Caco-2 (cell line): ENCODE measurements at regions not wholly inside any gene's neighbourhood (a gene's known extent, or its start where the extent isn't known, plus 50 kb on each side); places are given as distances from the start of the nearest gene placed in this dataset.

ENCODE experiments used
- BruUV-seq: library from RNA; stranded (reverse); fragments of 400-500 nt; replicated peaks from 2 replicates; lab custom pipeline; 2021; lab: Mats Ljungman, UMichigan
- CTCF ChIA-PET: fragments of 300-600 bp; sonication (Branson Sonifier 250); formaldehyde crosslinking; loops from one replicate; lab custom pipeline; 2022; ENCODE audit warnings: antibody characterized with exemption; lab: Charles Lee
- POLR2A ChIA-PET: fragments of 300-600 bp; sonication (Branson Sonifier 250); formaldehyde crosslinking; loops from one replicate; lab custom pipeline; 2022; ENCODE audit warnings: antibody characterized with exemption; lab: Charles Lee
- DNase-seq, 2 experiments: peaks; one replicate each; pipeline versions ENCODE4 v3.0.0 to v3.0.0-alpha.2; 2020 to 2022
- H3K27me3 ChIP-seq: replicated peaks from 2 replicates; pipeline ENCODE4 v1.6.0; 2011; ENCODE audit warnings: low read length; ENCODE audit not compliant: control insufficient read depth, insufficient read depth
- H3K36me3 ChIP-seq: 2 replicates; pipeline ENCODE4 v1.5.1; 2011; ENCODE audit warnings: low read length; ENCODE audit not compliant: control insufficient read depth, insufficient read depth
- H3K4me1 ChIP-seq: fragments of 250-450 bp; sonication (Bioruptor Pico); 2 replicates; pipeline ENCODE4 v1.5.1; 2020; ENCODE audit warnings: mild to moderate bottlenecking
- H3K4me3 ChIP-seq: 2 replicates; pipeline ENCODE4 v1.5.1; 2011; ENCODE audit warnings: low read depth, mild to moderate bottlenecking, control low read depth, low read length
- H3K9me3 ChIP-seq: fragments of 250-450 bp; sonication (Bioruptor Pico); 2 replicates; pipeline ENCODE4 v1.5.1; 2020; ENCODE audit warnings: mild to moderate bottlenecking, moderate library complexity
- H3K27ac Mint-ChIP-seq: one replicate; pipeline ENCODE4 v1.8.0; 2022; ENCODE audit warnings: mixed read lengths; ENCODE audit not compliant: unreplicated experiment
- H3K27me3 Mint-ChIP-seq: one replicate; pipeline ENCODE4 v1.8.0; 2022; ENCODE audit warnings: mixed read lengths; ENCODE audit not compliant: insufficient read depth, unreplicated experiment
- H3K36me3 Mint-ChIP-seq: one replicate; pipeline ENCODE4 v1.8.0; 2022; ENCODE audit warnings: mild to moderate bottlenecking, mixed read lengths; ENCODE audit not compliant: insufficient read depth, unreplicated experiment
- H3K4me1 Mint-ChIP-seq: one replicate; pipeline ENCODE4 v1.8.0; 2022; ENCODE audit warnings: low read depth, mixed read lengths; ENCODE audit not compliant: unreplicated experiment
- H3K4me3 Mint-ChIP-seq: one replicate; pipeline ENCODE4 v1.8.0; 2022; ENCODE audit warnings: mild to moderate bottlenecking, moderate library complexity, mixed read lengths; ENCODE audit not compliant: unreplicated experiment
- H3K9me3 Mint-ChIP-seq: one replicate; pipeline ENCODE4 v1.8.0; 2022; ENCODE audit warnings: mixed read lengths; ENCODE audit not compliant: unreplicated experiment
- CTCF ChIP-seq, 2 experiments: fragments of 200-600 bp in 1 of 2; IDR thresholded peaks; 1 replicate in 1 of 2; 2 replicates in 1 of 2; pipeline versions ENCODE4 v1.5.1 to v1.8.0; 2011 to 2022; ENCODE audit warnings: antibody characterized with exemption in 1 of 2, control low read depth in 1 of 2, inconsistent platforms in 1 of 2, low read depth in 1 of 2, low read length in 1 of 2, mild to moderate bottlenecking in 1 of 2, moderate library complexity in 1 of 2; ENCODE audit not compliant: insufficient read depth in 1 of 2, severe bottlenecking in 1 of 2, unreplicated experiment in 1 of 2
- intact Hi-C: fragments of 100-400 bp; cut with micrococcal nuclease; formaldehyde crosslinking; loops from one replicate; pipeline ENCODE4 v1.10.0; 2022; ENCODE audit not compliant: unreplicated experiment

- intact Hi-C loops = no loop called here
- Mint-ChIP-seq H3K27me3 (no peaks in the 10 kb centered on the region), H3K9me3 (no peaks in the 10 kb centered on the region), H3K36me3 (no peaks in the 10 kb centered on the region), H3K27ac (no peak overlapping the region), H3K4me3 (no peak overlapping the region), H3K4me1 (no peaks in the 10 kb centered on the region)
- Histone ChIP-seq H3K4me1 (no peaks in the 10 kb centered on the region), H3K36me3 (no peaks in the 10 kb centered on the region), H3K9me3 (no peaks in the 10 kb centered on the region), H3K27me3 (no peaks in the 10 kb centered on the region), H3K4me3 (no peak overlapping the region)
- no TSS peak for BruUV-seq
- DNase-seq = no peak
- CTCF ChIA-PET = no interaction called here
- POLR2A ChIA-PET = no interaction called here
- no peak for TF ChIP-seq CTCF (IDR thresholded peaks at IDR 0.05; ENCODE audit: insufficient read depth in 1 of 2, low read depth in 1 of 2, low read length in 1 of 2, severe bottlenecking in 1 of 2, unreplicated experiment in 1 of 2)
Observed at GRCh38 chr7:46723742-46724141, 802.7 kb upstream of the IGFBP3 start.

GRCh38 chr7:46723003-46723402 is 801.9 kb upstream of the IGFBP3 start:
- no peaks in the 10 kb centered on the region for H3K4me1 ChIP-seq
- H3K27me3 Mint-ChIP-seq = no peaks in the 10 kb centered on the region
- intact Hi-C loops = no loop called here
- no peak overlapping the region for H3K4me3 ChIP-seq
- no TSS peak for BruUV-seq
- no peak for TF ChIP-seq CTCF (IDR thresholded peaks at IDR 0.05; ENCODE audit: insufficient read depth in 1 of 2, low read depth in 1 of 2, low read length in 1 of 2, severe bottlenecking in 1 of 2, unreplicated experiment in 1 of 2)
- ChIA-PET CTCF (no interaction called here), POLR2A (no interaction called here)
- no peaks in the 10 kb centered on the region for H3K9me3 ChIP-seq
- no peaks in the 10 kb centered on the region for H3K4me1 Mint-ChIP-seq
- no peaks in the 10 kb centered on the region for H3K27me3 ChIP-seq
- H3K9me3 Mint-ChIP-seq = no peaks in the 10 kb centered on the region
- H3K36me3 ChIP-seq = no peaks in the 10 kb centered on the region
- H3K4me3 Mint-ChIP-seq = no peak overlapping the region
- no peaks in the 10 kb centered on the region for H3K36me3 Mint-ChIP-seq
- no peak for DNase-seq
- H3K27ac Mint-ChIP-seq = no peak overlapping the region

- no peaks in the 10 kb centered on the region for H3K36me3 Mint-ChIP-seq
- CTCF ChIA-PET = no interaction called here
- no peak for TF ChIP-seq CTCF (IDR thresholded peaks at IDR 0.05; ENCODE audit: insufficient read depth in 1 of 2, low read depth in 1 of 2, low read length in 1 of 2, severe bottlenecking in 1 of 2, unreplicated experiment in 1 of 2)
- H3K27me3 ChIP-seq = no peaks in the 10 kb centered on the region
- H3K36me3 ChIP-seq = no peaks in the 10 kb centered on the region
- POLR2A ChIA-PET = no interaction called here
- no peaks in the 10 kb centered on the region for H3K4me1 Mint-ChIP-seq
- no peak for DNase-seq
- H3K27ac Mint-ChIP-seq = no peak overlapping the region
- H3K4me3 Mint-ChIP-seq = no peak overlapping the region
- H3K27me3 Mint-ChIP-seq = peaks cover 3% of the 10 kb centered on the region
- no TSS peak for BruUV-seq
- no peaks in the 10 kb centered on the region for H3K9me3 ChIP-seq
- H3K4me3 ChIP-seq = no peak overlapping the region
- intact Hi-C loops = no loop called here
- no peaks in the 10 kb centered on the region for H3K4me1 ChIP-seq
- no peaks in the 10 kb centered on the region for H3K9me3 Mint-ChIP-seq
Observed at GRCh38 chr7:46720761-46721160, 799.7 kb upstream of the IGFBP3 start.
